ENCODE measurements at regions not wholly inside any gene's neighbourhood (a gene's known extent, or its start where the extent isn't known, plus 50 kb on each side); places are given as distances from the start of the nearest gene placed in this dataset.
A peak's percentile ranks its signal among the peaks of the same experiment; 100 is the strongest.

DNA sequence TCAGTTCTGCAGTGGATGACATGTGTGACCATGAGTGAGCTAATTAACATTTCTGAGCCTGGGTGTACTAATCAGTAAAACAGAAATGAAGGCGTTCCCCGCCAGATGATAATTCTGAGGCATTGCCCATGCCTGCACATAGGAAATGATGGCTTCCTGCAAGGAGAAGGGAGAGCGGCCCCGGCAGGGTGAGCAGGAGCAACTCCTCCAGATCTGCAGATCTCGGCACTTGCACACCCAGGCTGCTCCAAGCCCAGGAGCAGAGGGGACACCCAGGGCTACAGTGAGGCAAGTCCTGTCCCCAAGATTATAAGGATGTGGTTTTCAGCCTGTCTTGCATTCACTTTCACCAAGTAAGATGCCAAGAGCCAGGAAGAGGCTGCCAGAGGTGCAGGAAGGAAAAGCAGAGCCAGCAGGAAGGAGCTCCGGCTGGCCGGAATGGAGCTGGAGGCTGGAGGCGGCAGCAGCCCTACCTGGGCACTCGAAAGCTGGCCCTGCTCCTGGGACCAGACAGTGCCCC lies 177.5 kb upstream of the CST7 start:
- in situ Hi-C loops (cut with HindIII; ENCODE audit: low sequenced_read_pairs): no loop called here
- no peak overlapping the region for H3K4me3 ChIP-seq (ENCODE audit: low read depth, low read length)
- TF ChIP-seq, protein P1, sequence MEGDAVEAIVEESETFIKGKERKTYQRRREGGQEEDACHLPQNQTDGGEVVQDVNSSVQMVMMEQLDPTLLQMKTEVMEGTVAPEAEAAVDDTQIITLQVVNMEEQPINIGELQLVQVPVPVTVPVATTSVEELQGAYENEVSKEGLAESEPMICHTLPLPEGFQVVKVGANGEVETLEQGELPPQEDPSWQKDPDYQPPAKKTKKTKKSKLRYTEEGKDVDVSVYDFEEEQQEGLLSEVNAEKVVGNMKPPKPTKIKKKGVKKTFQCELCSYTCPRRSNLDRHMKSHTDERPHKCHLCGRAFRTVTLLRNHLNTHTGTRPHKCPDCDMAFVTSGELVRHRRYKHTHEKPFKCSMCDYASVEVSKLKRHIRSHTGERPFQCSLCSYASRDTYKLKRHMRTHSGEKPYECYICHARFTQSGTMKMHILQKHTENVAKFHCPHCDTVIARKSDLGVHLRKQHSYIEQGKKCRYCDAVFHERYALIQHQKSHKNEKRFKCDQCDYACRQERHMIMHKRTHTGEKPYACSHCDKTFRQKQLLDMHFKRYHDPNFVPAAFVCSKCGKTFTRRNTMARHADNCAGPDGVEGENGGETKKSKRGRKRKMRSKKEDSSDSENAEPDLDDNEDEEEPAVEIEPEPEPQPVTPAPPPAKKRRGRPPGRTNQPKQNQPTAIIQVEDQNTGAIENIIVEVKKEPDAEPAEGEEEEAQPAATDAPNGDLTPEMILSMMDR (IDR thresholded peaks at IDR 0.05; ENCODE audit: low read depth, low read length, missing control alignments): no peak
- no peak for DNase-seq (ENCODE audit: low read depth)

DNA sequence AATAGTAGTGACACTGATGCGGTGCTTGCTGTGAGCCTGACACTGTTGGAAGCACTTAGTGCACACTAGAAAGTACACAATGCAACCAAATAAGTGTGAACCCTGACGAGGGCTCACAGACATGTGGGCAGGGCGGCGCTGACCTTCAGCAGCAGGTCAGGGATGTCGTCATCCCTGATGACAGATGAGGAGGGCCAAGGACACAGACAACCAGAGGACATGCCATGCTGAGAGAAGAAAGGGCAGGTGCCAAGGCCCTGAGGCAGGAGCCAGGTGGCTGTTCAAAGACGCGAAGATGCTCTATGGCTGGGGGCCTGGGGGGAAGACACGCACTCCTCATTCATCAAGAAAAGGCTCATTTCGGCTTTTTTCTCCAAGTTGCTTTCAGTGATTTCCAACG lies 176.4 kb upstream of the CST7 start:
- in situ Hi-C loops (cut with HindIII; ENCODE audit: low sequenced_read_pairs): no loop called here
- TF ChIP-seq, protein P1 (IDR thresholded peaks at IDR 0.05; ENCODE audit: low read depth, low read length, missing control alignments): no peak
- no peak for DNase-seq (ENCODE audit: low read depth)
- no peak overlapping the region for H3K4me3 ChIP-seq (ENCODE audit: low read depth, low read length)

DNA sequence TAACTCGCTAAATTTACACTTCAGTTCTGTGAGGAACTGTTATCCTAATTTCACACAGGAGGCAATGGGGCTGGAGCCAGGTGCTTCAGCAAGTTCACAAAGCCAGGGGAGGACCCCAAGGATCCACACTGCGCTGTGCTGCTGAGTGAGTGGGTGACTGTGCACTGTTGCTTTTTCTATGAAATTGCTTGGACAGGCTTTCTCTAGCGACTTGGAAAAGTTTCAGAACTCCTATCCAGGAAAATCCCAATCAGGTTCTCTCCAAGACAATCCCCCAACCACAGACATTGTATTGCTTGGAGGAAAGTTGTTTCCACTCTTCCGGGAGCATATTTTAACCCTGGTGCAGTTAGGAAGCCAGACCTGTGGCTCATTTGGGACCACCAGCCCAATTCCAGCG lies 175.9 kb upstream of the CST7 start:
- peak; percentile 62 for DNase-seq (ENCODE audit: low read depth)
- TF ChIP-seq, protein P1 (IDR thresholded peaks at IDR 0.05; ENCODE audit: low read depth, low read length, missing control alignments): no peak
- in situ Hi-C loops (cut with HindIII; ENCODE audit: low sequenced_read_pairs): no loop called here
- no peak overlapping the region for H3K4me3 ChIP-seq (ENCODE audit: low read depth, low read length)

DNA sequence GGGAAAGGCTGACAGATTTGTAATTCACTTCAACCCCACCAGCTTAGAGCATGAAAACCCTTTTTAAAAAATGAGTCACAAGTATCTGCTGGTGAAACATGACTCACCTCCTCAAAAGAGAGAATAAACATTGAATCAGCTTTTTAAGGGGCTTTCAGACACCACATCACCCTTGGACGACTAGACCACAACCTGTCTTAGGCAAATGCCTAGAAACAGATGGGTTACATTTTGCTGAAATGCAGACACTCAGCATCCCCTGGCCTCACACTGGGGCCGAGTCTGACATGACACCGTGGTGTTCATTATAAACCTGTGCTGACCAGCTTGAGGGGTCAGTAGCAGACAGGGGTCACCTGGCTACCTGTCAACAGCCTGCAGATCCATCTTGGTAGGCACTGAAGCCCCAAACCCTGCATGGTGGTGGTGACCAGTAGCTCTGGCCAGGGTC lies 175.3 kb upstream of the CST7 start:
- DNase-seq (ENCODE audit: low read depth): peak; percentile 92
- H3K4me3 ChIP-seq (ENCODE audit: low read depth, low read length): no peak overlapping the region
- in situ Hi-C loops (cut with HindIII; ENCODE audit: low sequenced_read_pairs): no loop called here
- TF ChIP-seq, protein P1 (IDR thresholded peaks at IDR 0.05; ENCODE audit: low read depth, low read length, missing control alignments): no peak

DNA sequence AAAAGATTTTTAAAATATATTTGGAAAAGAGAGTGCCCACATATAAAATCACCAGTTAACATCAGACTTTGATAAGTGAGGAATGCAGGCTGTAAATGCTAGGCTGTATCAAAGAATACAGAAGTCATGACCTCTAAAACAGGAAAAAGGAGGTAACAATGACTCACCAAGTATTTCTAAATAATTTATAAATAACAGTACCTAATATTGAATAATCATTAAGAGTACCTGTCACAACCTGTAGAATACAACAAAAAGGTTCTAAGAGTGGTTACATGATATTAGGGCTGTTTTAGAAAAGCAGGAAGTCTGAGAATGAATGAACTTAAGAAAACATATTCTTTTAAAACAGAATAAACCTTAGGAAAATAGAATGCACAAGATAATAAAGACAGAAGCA lies 173.1 kb upstream of the CST7 start:
- in situ Hi-C loops (cut with HindIII; ENCODE audit: low sequenced_read_pairs): no loop called here
- DNase-seq (ENCODE audit: low read depth): no peak
- TF ChIP-seq, protein P1 (IDR thresholded peaks at IDR 0.05; ENCODE audit: low read depth, low read length, missing control alignments): no peak
- H3K4me3 ChIP-seq (ENCODE audit: low read depth, low read length): no peak overlapping the region

DNA sequence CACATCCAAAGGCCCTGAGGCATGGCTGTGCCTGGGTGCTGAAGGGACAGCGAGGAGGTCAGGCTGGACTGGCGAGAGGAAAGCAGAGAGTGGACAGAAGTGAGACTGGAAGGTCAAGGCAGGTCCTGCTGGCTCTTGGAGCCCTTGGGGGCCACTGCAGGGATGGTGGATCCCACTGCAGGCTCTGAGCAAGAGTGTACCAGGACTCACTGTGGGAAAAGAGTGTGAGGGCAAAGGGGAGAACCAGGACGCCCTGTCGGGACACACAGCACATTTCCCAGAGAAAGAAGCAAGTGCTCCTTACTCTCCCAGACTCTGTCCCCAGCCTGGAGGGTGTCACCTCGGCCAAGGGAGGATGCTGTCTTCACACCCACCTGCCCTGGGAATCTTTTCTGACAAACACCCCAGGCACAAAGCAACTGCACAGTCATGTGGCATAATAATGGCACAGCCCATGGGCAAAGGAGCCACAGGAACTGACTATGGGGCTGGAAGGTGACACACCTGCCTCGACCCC lies 172.3 kb upstream of the CST7 start:
- in situ Hi-C loops (cut with HindIII; ENCODE audit: low sequenced_read_pairs): no loop called here
- no peak for DNase-seq (ENCODE audit: low read depth)
- TF ChIP-seq, protein P1 (IDR thresholded peaks at IDR 0.05; ENCODE audit: low read depth, low read length, missing control alignments): no peak
- no peak overlapping the region for H3K4me3 ChIP-seq (ENCODE audit: low read depth, low read length)
